ENCODE measurements at regions not wholly inside any gene's neighbourhood (a gene's known extent, or its start where the extent isn't known, plus 50 kb on each side); places are given as distances from the start of the nearest gene placed in this dataset.

GRCh38 chr11:105344938-105345337 is 205.4 kb upstream of the CARD18 start:
- no peak for TF ChIP-seq POLR2A (IDR thresholded peaks at IDR 0.05)
- no peak for TF ChIP-seq CTCF (IDR thresholded peaks at IDR 0.05)
